ENCODE measurements at regions not wholly inside any gene's neighbourhood (a gene's known extent, or its start where the extent isn't known, plus 50 kb on each side); places are given as distances from the start of the nearest gene placed in this dataset.

GRCh38 chr11:92523611-92524010, 299.0 kb downstream of the FAT3 start:
- DNase-seq = no peak
- H3K4me1 Mint-ChIP-seq = no peaks in the 10 kb centered on the region
- peaks cover 4 to 5% of the 10 kb centered on the region in 2 donors for H3K9me3 Mint-ChIP-seq
- no peaks in the 10 kb centered on the region for H3K36me3 Mint-ChIP-seq
- no peaks in the 10 kb centered on the region for H3K4me1 ChIP-seq (ENCODE audit: control insufficient read depth, insufficient read depth, low read length)
- H3K27me3 ChIP-seq (ENCODE audit: control insufficient read depth, insufficient read depth, low read length) = no peaks in the 10 kb centered on the region
- intact Hi-C loops (cut with micrococcal nuclease) = no loop called here
- no peak for TF ChIP-seq CTCF (IDR thresholded peaks at IDR 0.05)
- no peak overlapping the region for H3K4me3 ChIP-seq (ENCODE audit: low read length)
- no peak overlapping the region for H3K4me3 Mint-ChIP-seq
- 85% methylated on average over 3 of the region's 3 CpGs for WGBS (ENCODE audit: insufficient coverage)
- H3K27me3 Mint-ChIP-seq (ENCODE audit: low read depth in 2 of 2) = no peaks in the 10 kb centered on the region
- ATAC-seq = no peak
- no peaks in the 10 kb centered on the region for H3K36me3 ChIP-seq (ENCODE audit: control insufficient read depth, insufficient read depth, low read length)
- H3K27ac Mint-ChIP-seq = no peak overlapping the region
- no peaks in the 10 kb centered on the region for H3K9me3 ChIP-seq (ENCODE audit: control insufficient read depth, insufficient read depth, low read length)
- H3K27ac ChIP-seq (ENCODE audit: low read length) = no peak overlapping the region

- H3K36me3 ChIP-seq (ENCODE audit: control insufficient read depth, insufficient read depth, low read length) = no peaks in the 10 kb centered on the region
- H3K4me1 ChIP-seq (ENCODE audit: control insufficient read depth, insufficient read depth, low read length) = no peaks in the 10 kb centered on the region
- Mint-ChIP-seq H3K27ac (no peak overlapping the region), H3K4me1 (no peaks in the 10 kb centered on the region), H3K4me3 (no peak overlapping the region), H3K27me3 (ENCODE audit: low read depth in 2 of 2) (no peaks in the 10 kb centered on the region), H3K36me3 (no peaks in the 10 kb centered on the region), H3K9me3 (peaks cover 4 to 5% of the 10 kb centered on the region in 2 donors)
- intact Hi-C loops (cut with micrococcal nuclease) = no loop called here
- H3K4me3 ChIP-seq (ENCODE audit: low read length) = no peak overlapping the region
- H3K9me3 ChIP-seq (ENCODE audit: control insufficient read depth, insufficient read depth, low read length) = no peaks in the 10 kb centered on the region
- no peaks in the 10 kb centered on the region for H3K27me3 ChIP-seq (ENCODE audit: control insufficient read depth, insufficient read depth, low read length)
- no peak for DNase-seq
- ATAC-seq = no peak
- WGBS (ENCODE audit: insufficient coverage) = 93% methylated on average over 5 of the region's 5 CpGs
- no peak for TF ChIP-seq CTCF (IDR thresholded peaks at IDR 0.05)
- no peak overlapping the region for H3K27ac ChIP-seq (ENCODE audit: low read length)
Measured at GRCh38 chr11:92524542-92524941, 299.9 kb downstream of the FAT3 start.

- H3K36me3 ChIP-seq (ENCODE audit: control insufficient read depth, insufficient read depth, low read length) = no peaks in the 10 kb centered on the region
- H3K27ac ChIP-seq (ENCODE audit: low read length) = no peak overlapping the region
- no peaks in the 10 kb centered on the region for H3K9me3 ChIP-seq (ENCODE audit: control insufficient read depth, insufficient read depth, low read length)
- H3K4me1 ChIP-seq (ENCODE audit: control insufficient read depth, insufficient read depth, low read length) = no peaks in the 10 kb centered on the region
- H3K4me3 ChIP-seq (ENCODE audit: low read length) = no peak overlapping the region
- intact Hi-C loops (cut with micrococcal nuclease) = no loop called here
- Mint-ChIP-seq H3K9me3 (peaks cover 4 to 5% of the 10 kb centered on the region in 2 donors), H3K27ac (no peak overlapping the region), H3K27me3 (ENCODE audit: low read depth in 2 of 2) (no peaks in the 10 kb centered on the region), H3K4me3 (no peak overlapping the region), H3K4me1 (no peaks in the 10 kb centered on the region), H3K36me3 (no peaks in the 10 kb centered on the region)
- H3K27me3 ChIP-seq (ENCODE audit: control insufficient read depth, insufficient read depth, low read length) = no peaks in the 10 kb centered on the region
- TF ChIP-seq CTCF (IDR thresholded peaks at IDR 0.05) = no peak
- DNase-seq (no peak), ATAC-seq (no peak)
Measured at GRCh38 chr11:92527467-92527866, 302.8 kb downstream of the FAT3 start.

- Mint-ChIP-seq H3K27me3 (ENCODE audit: low read depth in 2 of 2) (no peaks in the 10 kb centered on the region), H3K9me3 (peaks cover 3 to 5% of the 10 kb centered on the region in 2 donors), H3K4me1 (no peaks in the 10 kb centered on the region), H3K27ac (no peak overlapping the region), H3K4me3 (no peak overlapping the region), H3K36me3 (no peaks in the 10 kb centered on the region)
- 74% methylated on average over 3 of the region's 6 CpGs for WGBS (ENCODE audit: insufficient coverage)
- Histone ChIP-seq H3K27me3 (ENCODE audit: control insufficient read depth, insufficient read depth, low read length) (no peaks in the 10 kb centered on the region), H3K4me1 (ENCODE audit: control insufficient read depth, insufficient read depth, low read length) (no peaks in the 10 kb centered on the region), H3K4me3 (ENCODE audit: low read length) (no peak overlapping the region), H3K9me3 (ENCODE audit: control insufficient read depth, insufficient read depth, low read length) (no peaks in the 10 kb centered on the region), H3K27ac (ENCODE audit: low read length) (no peak overlapping the region), H3K36me3 (ENCODE audit: control insufficient read depth, insufficient read depth, low read length) (no peaks in the 10 kb centered on the region)
- intact Hi-C loops (cut with micrococcal nuclease) = no loop called here
- no peak for TF ChIP-seq CTCF (IDR thresholded peaks at IDR 0.05)
- no peak for ATAC-seq
- DNase-seq = no peak
Measured at GRCh38 chr11:92528001-92528400, 303.4 kb downstream of the FAT3 start.
